ENCODE measurements at regions not wholly inside any gene's neighbourhood (a gene's known extent, or its start where the extent isn't known, plus 50 kb on each side); places are given as distances from the start of the nearest gene placed in this dataset.

DNA sequence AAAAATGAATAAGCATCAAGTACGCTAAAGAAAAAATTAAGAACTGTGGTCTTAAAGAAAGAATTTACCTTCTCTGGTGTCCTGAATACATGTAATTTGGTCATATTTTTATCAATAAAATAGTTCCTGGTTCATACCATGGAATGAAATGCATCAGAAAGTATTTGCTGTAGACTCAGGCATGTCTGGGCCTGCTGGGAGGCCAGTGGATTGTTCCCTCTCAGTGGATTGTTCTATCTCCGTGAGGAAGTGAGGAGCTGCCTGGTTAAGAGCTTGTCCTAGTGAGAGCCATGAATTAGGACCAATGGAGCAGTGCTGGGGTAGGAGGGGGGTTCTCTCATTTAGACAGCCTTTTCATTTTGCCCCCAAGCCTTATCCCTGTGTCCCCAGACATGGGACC, 211.7 kb upstream of the HABP2 start:
- Histone ChIP-seq H3K27ac (ENCODE audit: low read depth, low read length, poor library complexity, severe bottlenecking) (no peak overlapping the region), H3K36me3 (ENCODE audit: insufficient read depth, low read length) (no peaks in the 10 kb centered on the region), H3K9me2 (ENCODE audit: low read depth, low read length) (no peaks in the 10 kb centered on the region), H3K4me2 (ENCODE audit: low read length) (no peak overlapping the region), H3K79me2 (ENCODE audit: insufficient read depth, low read length) (no peaks in the 10 kb centered on the region), H3K9ac (ENCODE audit: low read length) (no peak overlapping the region), H3K4me1 (ENCODE audit: insufficient read depth, low read length, severe bottlenecking) (no peaks in the 10 kb centered on the region), H3K27me3 (ENCODE audit: insufficient read depth, low read length) (no peaks in the 10 kb centered on the region), H3K4me3 (ENCODE audit: low read depth, low read length, poor library complexity, severe bottlenecking) (no peak overlapping the region), H2AFZ (ENCODE audit: low read length) (no peak overlapping the region), H3K9me3 (ENCODE audit: low read length) (no peaks in the 10 kb centered on the region), H3F3A (ENCODE audit: insufficient read depth, low read length) (no peaks in the 10 kb centered on the region), H4K20me1 (ENCODE audit: insufficient read depth, low read length) (no peaks in the 10 kb centered on the region)
- TF ChIP-seq EZH2 (IDR thresholded peaks at IDR 0.05; ENCODE audit: borderline replicate concordance, low read length), result no peak
- TF ChIP-seq, protein P1, sequence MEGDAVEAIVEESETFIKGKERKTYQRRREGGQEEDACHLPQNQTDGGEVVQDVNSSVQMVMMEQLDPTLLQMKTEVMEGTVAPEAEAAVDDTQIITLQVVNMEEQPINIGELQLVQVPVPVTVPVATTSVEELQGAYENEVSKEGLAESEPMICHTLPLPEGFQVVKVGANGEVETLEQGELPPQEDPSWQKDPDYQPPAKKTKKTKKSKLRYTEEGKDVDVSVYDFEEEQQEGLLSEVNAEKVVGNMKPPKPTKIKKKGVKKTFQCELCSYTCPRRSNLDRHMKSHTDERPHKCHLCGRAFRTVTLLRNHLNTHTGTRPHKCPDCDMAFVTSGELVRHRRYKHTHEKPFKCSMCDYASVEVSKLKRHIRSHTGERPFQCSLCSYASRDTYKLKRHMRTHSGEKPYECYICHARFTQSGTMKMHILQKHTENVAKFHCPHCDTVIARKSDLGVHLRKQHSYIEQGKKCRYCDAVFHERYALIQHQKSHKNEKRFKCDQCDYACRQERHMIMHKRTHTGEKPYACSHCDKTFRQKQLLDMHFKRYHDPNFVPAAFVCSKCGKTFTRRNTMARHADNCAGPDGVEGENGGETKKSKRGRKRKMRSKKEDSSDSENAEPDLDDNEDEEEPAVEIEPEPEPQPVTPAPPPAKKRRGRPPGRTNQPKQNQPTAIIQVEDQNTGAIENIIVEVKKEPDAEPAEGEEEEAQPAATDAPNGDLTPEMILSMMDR (IDR thresholded peaks at IDR 0.05; ENCODE audit: low read length), result no peak

DNA sequence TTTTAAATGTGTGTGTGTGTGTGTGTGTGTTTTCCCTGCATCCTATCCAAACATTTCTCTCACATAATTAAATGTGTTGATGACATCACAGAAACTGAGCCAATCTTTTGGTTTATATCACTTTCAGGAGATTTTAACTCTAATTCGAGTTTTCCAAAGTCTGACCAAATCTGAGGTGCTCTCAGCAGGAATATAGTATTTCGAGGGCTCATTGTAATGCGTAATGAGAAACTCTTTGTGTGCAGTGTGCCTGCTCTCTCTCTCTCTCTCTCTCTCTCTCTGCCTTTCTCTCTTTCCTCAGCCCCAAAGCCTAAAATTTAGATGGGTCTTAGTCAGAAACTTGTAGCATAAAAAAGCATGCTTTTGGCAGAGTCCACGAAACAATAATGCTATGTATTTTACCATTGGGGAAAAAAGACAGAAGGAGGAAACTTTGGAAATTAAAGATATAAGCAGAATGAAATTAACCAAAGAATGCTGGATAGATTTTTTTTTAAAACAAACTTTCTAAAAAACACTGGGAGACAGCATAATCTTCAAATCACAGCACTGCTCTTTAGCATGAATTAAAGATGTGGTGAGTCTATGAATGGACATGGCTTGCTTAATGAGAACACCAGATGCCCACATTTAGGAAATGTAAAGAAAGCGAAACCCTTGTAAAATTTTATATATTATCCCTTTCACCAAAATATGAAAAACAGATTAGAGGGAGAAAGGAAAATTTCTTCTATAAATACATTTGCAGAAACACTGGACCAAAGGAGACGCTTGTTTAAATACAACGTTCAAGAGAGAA, 206.8 kb upstream of the HABP2 start:
- no peaks in the 10 kb centered on the region for H3K9me2 ChIP-seq (ENCODE audit: low read depth, low read length)
- no peaks in the 10 kb centered on the region for H3F3A ChIP-seq (ENCODE audit: insufficient read depth, low read length)
- no peaks in the 10 kb centered on the region for H3K27me3 ChIP-seq (ENCODE audit: insufficient read depth, low read length)
- TF ChIP-seq EZH2 (IDR thresholded peaks at IDR 0.05; ENCODE audit: borderline replicate concordance, low read length), result no peak
- TF ChIP-seq, protein P1 (IDR thresholded peaks at IDR 0.05; ENCODE audit: low read length), result no peak
- H3K36me3 ChIP-seq (ENCODE audit: insufficient read depth, low read length), result no peaks in the 10 kb centered on the region
- H3K9me3 ChIP-seq (ENCODE audit: low read length), result no peaks in the 10 kb centered on the region
- H4K20me1 ChIP-seq (ENCODE audit: insufficient read depth, low read length), result no peaks in the 10 kb centered on the region
- H3K4me2 ChIP-seq (ENCODE audit: low read length), result no peak overlapping the region
- H3K79me2 ChIP-seq (ENCODE audit: insufficient read depth, low read length), result no peaks in the 10 kb centered on the region
- H3K4me3 ChIP-seq (ENCODE audit: low read depth, low read length, poor library complexity, severe bottlenecking), result no peak overlapping the region
- H3K27ac ChIP-seq (ENCODE audit: low read depth, low read length, poor library complexity, severe bottlenecking), result no peak overlapping the region
- H2AFZ ChIP-seq (ENCODE audit: low read length), result no peak overlapping the region
- no peak overlapping the region for H3K9ac ChIP-seq (ENCODE audit: low read length)
- H3K4me1 ChIP-seq (ENCODE audit: insufficient read depth, low read length, severe bottlenecking), result no peaks in the 10 kb centered on the region

DNA sequence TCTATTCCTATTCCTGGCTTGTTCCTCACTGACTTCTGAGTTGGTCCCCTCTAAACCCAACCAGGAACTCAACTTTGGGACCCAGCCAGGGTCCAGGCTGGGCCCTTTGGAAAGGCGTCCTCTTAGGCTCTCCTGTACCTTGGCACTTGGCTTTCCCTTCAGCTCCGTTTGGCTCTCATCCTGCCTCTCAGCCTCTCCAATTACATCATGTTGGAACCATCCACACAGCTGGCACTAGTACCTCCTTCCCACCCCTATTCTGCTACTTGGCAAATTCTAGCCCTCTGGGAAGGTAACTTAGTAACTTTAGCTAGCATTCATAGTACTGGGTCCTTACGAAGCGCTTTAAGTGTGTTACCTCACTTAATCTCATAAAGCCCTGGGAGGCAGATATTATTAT, 205.3 kb upstream of the HABP2 start:
- Histone ChIP-seq H3K27me3 (ENCODE audit: insufficient read depth, low read length) (no peaks in the 10 kb centered on the region), H3K4me3 (ENCODE audit: low read depth, low read length, poor library complexity, severe bottlenecking) (no peak overlapping the region), H3F3A (ENCODE audit: insufficient read depth, low read length) (no peaks in the 10 kb centered on the region), H3K9me3 (ENCODE audit: low read length) (no peaks in the 10 kb centered on the region), H3K27ac (ENCODE audit: low read depth, low read length, poor library complexity, severe bottlenecking) (no peak overlapping the region), H3K4me2 (ENCODE audit: low read length) (no peak overlapping the region), H3K9ac (ENCODE audit: low read length) (no peak overlapping the region), H3K9me2 (ENCODE audit: low read depth, low read length) (no peaks in the 10 kb centered on the region), H3K79me2 (ENCODE audit: insufficient read depth, low read length) (no peaks in the 10 kb centered on the region), H3K36me3 (ENCODE audit: insufficient read depth, low read length) (no peaks in the 10 kb centered on the region), H4K20me1 (ENCODE audit: insufficient read depth, low read length) (no peaks in the 10 kb centered on the region), H3K4me1 (ENCODE audit: insufficient read depth, low read length, severe bottlenecking) (no peaks in the 10 kb centered on the region), H2AFZ (ENCODE audit: low read length) (no peak overlapping the region)
- TF ChIP-seq, protein P1 (IDR thresholded peaks at IDR 0.05; ENCODE audit: low read length), result no peak
- TF ChIP-seq EZH2 (IDR thresholded peaks at IDR 0.05; ENCODE audit: borderline replicate concordance, low read length), result no peak

Data from OCI-LY1 (cell line).